SJSA1 (cell line): ENCODE measurements at regions not wholly inside any gene's neighbourhood (a gene's known extent, or its start where the extent isn't known, plus 50 kb on each side); places are given as distances from the start of the nearest gene placed in this dataset.

Source experiments
- DNase-seq, 2 experiments: peaks; one replicate each; pipeline ENCODE4 v3.0.0-alpha.2; 2015 to 2020; ENCODE audit warnings: low spot score in 2 of 2, low read depth in 1 of 2
- H3K27ac ChIP-seq: fragments of 250-450 bp; sonication (Bioruptor Pico); 2 replicates; pipeline ENCODE4 v1.5.1; 2020; ENCODE audit warnings: mild to moderate bottlenecking, moderate library complexity
- H3K27me3 ChIP-seq: fragments of 250-450 bp; sonication (Bioruptor Pico); replicated peaks from 2 replicates; pipeline ENCODE4 v1.5.1; 2020; ENCODE audit warnings: mild to moderate bottlenecking, moderate library complexity
- H3K36me3 ChIP-seq: fragments of 250-450 bp; sonication (Bioruptor Pico); 2 replicates; pipeline ENCODE4 v1.5.1; 2020; ENCODE audit warnings: mild to moderate bottlenecking
- H3K4me1 ChIP-seq: fragments of 250-450 bp; sonication (Bioruptor Pico); replicated peaks from 2 replicates; pipeline ENCODE4 v1.6.1; 2021; ENCODE audit warnings: mild to moderate bottlenecking
- H3K4me3 ChIP-seq: fragments of 250-450 bp; sonication (Bioruptor Pico); 2 replicates; pipeline ENCODE4 v1.5.1; 2020; ENCODE audit warnings: mild to moderate bottlenecking
- H3K9me3 ChIP-seq: fragments of 250-450 bp; sonication (Bioruptor Pico); replicated peaks from 2 replicates; pipeline ENCODE4 v1.5.1; 2020; ENCODE audit warnings: mild to moderate bottlenecking

DNA sequence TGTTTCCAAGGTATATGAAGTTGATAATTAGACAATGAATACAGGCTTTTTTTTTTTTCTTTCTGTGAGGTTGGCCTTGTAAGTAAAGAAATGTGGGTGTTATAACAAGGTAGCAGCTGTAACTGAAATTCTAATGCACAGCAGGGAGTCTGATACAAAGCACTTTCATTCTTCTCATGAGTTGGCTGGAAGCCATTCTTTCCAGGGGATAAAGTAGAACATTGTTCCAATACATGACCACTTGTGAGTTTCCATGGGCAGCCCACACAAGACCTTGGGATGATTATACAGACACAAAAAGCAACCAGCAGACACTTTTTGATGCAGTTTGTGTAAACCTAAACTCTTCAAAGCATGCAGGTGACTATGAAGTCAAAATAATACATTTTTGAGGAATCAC lies 1785.9 kb upstream of the WWC1 start:
- Histone ChIP-seq H3K4me1 (no peaks in the 10 kb centered on the region), H3K9me3 (0 out of 2 replicates have a peak, but pooled peaks cover 1% of the 10 kb centered on the region), H3K36me3 (no peaks in the 10 kb centered on the region), H3K27me3 (no peaks in the 10 kb centered on the region), H3K4me3 (no peak overlapping the region), H3K27ac (no peak overlapping the region)
- no peak for DNase-seq

DNA sequence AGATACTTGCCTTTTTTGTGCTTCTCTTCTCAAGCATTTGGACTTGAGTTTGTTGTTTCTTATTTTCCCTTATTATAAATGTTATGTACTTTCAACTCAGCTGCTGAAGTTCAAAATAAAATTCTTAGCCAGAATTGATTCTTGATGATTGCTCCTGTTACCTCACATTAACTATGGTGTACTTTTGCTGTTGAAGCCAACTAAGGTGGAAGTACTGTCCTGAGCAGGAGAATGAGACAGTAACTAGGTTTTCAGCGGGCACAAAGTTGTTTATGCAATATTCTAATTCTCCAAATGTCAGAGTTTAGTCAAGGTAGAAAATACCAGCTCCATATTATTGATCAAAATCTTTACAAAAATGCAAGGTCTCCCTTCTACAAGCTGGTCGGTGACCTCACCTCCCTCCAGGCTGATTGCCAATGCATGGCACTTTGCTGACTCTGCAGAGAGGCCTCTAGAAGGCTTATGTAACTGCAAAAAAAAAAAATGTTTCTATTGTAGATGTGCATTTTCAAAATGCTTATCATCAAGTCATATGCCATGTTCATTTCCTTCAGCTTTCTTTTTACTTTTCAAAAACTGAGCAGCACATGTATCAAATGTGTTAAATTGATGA lies 1783.5 kb upstream of the WWC1 start:
- Histone ChIP-seq H3K36me3 (no peaks in the 10 kb centered on the region), H3K9me3 (0 out of 2 replicates have a peak, but pooled peaks cover 3% of the 10 kb centered on the region), H3K27me3 (no peaks in the 10 kb centered on the region), H3K4me1 (no peaks in the 10 kb centered on the region), H3K4me3 (no peak overlapping the region), H3K27ac (no peak overlapping the region)
- no peak for DNase-seq

DNA sequence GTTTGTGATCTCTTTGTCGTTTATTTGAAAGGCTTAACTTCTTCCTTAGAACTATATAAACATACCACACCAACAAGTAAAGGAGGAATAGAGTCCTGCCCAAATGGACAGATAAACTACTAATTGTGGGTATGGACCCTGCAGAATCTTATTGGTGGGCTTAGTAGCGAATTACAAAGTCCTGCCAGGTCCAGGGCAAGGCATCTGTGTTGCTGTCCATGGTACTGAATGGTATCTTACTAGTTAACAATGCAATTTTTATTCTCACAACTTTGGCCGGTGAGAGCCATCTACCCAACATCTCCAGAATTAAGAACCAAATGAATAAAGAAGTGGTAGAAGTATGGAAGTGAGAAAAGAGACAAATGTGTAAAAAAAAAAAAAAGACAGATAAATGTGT lies 1782.4 kb upstream of the WWC1 start:
- no peaks in the 10 kb centered on the region for H3K36me3 ChIP-seq
- DNase-seq: no peak
- 0 out of 2 replicates have a peak, but pooled peaks cover 3% of the 10 kb centered on the region for H3K9me3 ChIP-seq
- no peak overlapping the region for H3K4me3 ChIP-seq
- no peaks in the 10 kb centered on the region for H3K27me3 ChIP-seq
- H3K27ac ChIP-seq: no peak overlapping the region
- H3K4me1 ChIP-seq: no peaks in the 10 kb centered on the region

DNA sequence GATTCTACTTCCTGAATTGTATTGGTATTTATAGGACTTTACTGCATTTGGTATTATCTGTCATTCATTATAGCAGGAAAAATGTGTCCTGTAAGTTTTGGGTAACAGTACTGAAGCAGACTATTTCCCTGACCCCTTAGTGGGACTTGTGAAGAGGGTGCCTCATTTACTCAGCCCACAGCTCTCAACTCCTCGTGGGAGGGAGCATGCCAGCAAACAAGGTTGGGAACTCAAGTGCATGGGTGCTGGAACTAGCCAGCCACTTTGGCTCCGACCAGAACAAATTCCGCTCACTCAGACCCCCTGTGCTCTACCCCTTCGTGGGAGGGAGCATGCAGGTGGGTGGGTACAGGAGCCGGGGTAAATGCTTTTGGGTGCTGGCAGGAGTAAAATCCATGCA lies 1773.5 kb upstream of the WWC1 start:
- no peak for DNase-seq
- H3K4me3 ChIP-seq: no peak overlapping the region

DNA sequence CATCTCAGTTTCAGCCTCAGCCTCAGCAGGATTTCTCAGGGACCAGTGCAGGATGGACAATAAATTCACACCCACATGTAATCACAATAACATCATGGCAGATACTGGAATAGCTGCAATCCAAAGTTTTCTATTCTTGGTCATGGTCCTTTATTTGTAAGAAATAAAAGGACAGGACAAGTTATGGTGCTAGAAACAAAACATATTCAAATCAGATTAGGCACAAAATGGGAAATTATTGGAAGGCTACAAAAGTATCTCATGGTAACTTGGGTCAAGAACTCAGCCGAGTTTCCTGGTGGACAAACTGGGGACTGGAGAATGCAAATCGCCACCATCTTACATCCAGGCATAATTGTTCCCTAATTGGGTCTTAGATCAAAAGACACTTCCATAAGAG lies 1768.2 kb upstream of the WWC1 start:
- Histone ChIP-seq H3K27ac (no peak overlapping the region), H3K9me3 (no peaks in the 10 kb centered on the region; the same call in 1 of the 2 replicates), H3K27me3 (no peaks in the 10 kb centered on the region), H3K36me3 (no peaks in the 10 kb centered on the region), H3K4me3 (no peak overlapping the region), H3K4me1 (no peaks in the 10 kb centered on the region)
- no peak for DNase-seq

More for the DNA sequence above, 1773.5 kb upstream of the WWC1 start:
- Histone ChIP-seq H3K27ac (no peak overlapping the region), H3K36me3 (no peaks in the 10 kb centered on the region), H3K4me1 (no peaks in the 10 kb centered on the region), H3K9me3 (no peaks in the 10 kb centered on the region; the same call in 1 of the 2 replicates), H3K27me3 (no peaks in the 10 kb centered on the region)

DNA sequence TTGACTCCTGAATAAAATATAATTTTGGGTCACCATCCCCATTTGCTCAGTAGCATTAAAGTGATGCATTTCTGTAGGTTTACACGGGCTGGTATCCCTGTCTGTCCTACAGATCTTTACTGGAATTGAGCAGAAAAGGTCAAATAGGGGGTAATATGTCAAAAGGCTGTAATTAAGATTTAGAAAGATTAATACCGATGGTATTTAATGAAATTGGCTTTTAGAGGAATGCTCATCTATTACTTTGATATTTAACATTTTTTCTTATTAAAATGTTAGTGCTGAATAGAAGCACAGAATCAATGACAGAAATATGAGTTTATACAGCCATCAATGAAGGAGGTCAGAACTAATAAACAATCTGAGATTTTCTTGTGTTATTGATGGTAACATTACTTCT lies 1762.2 kb upstream of the WWC1 start:
- Histone ChIP-seq H3K4me1 (no peaks in the 10 kb centered on the region), H3K9me3 (no peaks in the 10 kb centered on the region; the same call in 1 of the 2 replicates), H3K4me3 (no peak overlapping the region), H3K27ac (no peak overlapping the region), H3K36me3 (no peaks in the 10 kb centered on the region), H3K27me3 (no peaks in the 10 kb centered on the region)
- DNase-seq: no peak

DNA sequence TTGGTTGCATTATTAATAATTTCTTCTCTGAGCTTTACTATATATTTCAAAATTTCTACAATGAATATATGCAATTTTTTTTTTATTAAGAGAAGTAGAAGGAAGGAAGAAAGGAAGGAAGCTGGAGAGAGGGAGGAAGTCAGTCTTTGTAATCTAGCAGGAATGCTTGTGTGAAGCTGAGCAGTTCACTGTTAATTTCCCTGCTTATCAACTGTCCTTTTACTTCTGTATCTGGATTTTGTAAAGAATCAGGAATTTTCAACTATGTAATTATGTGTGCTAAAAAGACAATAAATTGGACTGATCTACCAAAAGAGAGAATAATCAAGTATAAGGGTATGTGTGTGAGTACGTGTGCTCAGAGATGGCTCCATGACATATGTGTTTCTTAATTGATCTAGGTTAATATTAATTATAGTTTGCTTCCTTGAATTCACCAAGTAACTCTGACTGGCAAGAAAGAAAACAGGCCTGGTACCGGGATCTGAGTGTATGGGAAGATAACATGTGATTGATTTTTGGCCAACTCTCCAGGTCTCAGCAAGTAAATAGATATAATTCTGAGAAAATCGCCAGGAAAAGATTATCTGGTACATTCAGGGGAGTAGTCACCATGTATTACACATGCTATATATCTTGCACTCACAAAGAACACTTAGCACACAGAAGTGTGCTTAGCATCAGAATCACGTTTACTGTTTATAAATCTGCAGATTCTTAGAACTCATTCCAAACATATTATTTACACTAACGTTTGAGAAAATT lies 1758.8 kb upstream of the WWC1 start:
- H3K4me3 ChIP-seq: no peak overlapping the region
- H3K27me3 ChIP-seq: no peaks in the 10 kb centered on the region
- H3K36me3 ChIP-seq: no peaks in the 10 kb centered on the region
- H3K4me1 ChIP-seq: no peaks in the 10 kb centered on the region
- DNase-seq: no peak
- H3K27ac ChIP-seq: no peak overlapping the region
- H3K9me3 ChIP-seq: no peaks in the 10 kb centered on the region

DNA sequence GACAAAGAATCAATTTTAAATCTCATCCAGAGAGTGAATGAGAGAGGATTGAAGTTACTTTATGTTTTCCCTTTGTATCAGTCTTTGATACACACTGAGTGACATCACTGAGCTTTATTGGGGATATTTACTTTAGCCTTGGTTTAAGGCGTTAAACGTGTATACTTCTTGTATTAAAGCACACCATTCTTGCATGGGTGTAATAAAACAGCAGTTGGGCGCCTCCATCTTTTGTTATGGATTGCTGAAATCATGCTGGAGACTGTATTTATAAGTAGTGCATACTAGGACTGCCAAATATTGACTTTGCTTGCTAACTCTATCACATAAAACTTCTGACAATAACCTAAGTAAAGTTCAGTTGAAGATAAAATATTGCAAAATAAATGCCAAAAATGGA lies 1755.8 kb upstream of the WWC1 start:
- Histone ChIP-seq H3K27me3 (no peaks in the 10 kb centered on the region), H3K27ac (no peak overlapping the region), H3K9me3 (no peaks in the 10 kb centered on the region), H3K36me3 (no peaks in the 10 kb centered on the region), H3K4me1 (no peaks in the 10 kb centered on the region), H3K4me3 (no peak overlapping the region)
- no peak for DNase-seq

DNA sequence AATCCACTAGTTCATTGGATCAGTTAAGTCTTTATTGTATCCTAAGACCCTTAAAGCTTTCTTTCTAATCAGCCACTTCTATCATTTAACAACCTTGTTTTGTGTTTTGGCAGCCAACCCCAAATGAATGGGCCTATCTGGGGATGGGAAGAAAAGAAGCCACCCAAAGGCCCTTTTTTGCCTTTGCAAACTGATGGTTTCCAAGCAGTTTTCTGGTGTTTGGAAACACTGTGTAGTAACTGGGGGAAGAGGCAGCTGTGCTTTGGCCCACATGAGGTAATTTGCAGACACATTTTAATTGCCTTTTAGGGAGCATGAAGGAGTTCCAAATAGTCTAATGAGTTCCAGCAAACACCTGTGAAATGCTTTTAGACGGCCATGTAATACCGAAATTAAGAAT lies 1751.3 kb upstream of the WWC1 start:
- DNase-seq: no peak
- H3K9me3 ChIP-seq: no peaks in the 10 kb centered on the region
- H3K4me3 ChIP-seq: no peak overlapping the region
- H3K27me3 ChIP-seq: no peaks in the 10 kb centered on the region
- no peaks in the 10 kb centered on the region for H3K36me3 ChIP-seq
- H3K27ac ChIP-seq: no peak overlapping the region
- no peaks in the 10 kb centered on the region for H3K4me1 ChIP-seq

DNA sequence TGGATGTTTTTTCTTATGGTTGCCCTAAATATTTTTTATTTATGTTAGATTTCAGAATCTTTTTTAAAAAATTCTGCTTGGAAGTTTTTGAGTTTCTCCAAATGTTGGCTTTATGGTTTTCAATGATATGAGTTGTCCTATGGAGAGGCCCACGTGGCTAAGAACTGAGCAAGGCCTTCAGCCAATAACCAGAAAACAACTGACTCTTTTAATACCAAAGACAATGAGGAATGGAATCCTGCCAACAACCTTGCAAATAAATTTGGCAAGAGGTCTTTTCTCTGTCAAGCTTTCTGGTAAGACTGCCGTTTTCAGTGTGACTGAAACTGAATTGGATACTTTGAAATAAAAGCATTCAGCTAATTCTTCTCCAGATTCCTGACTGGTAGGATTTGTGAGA lies 1740.1 kb upstream of the WWC1 start:
- Histone ChIP-seq H3K4me3 (no peak overlapping the region), H3K27me3 (no peaks in the 10 kb centered on the region), H3K4me1 (no peaks in the 10 kb centered on the region), H3K27ac (no peak overlapping the region), H3K36me3 (no peaks in the 10 kb centered on the region), H3K9me3 (0 out of 2 replicates have a peak, but pooled peaks cover 5% of the 10 kb centered on the region)
- DNase-seq: no peak

DNA sequence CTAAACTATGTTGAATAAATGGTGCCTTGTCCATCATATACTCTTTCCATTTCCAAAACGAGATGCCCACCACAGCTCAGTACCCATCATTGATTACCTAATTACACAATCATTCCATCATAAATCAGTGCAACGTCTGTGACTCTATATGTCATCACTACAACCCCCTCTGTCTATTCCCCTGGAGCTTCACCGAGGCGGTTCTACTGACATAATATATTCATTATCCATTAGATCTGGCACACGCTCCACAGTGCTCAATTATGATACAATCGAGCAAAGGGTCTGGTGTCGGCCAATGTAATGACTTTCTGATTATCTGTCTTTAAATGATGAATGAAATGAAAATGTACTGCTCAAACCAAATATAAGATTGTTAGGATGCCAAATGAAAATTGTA lies 1737.7 kb upstream of the WWC1 start:
- no peak for DNase-seq
- no peak overlapping the region for H3K27ac ChIP-seq
- 0 out of 2 replicates have a peak, but pooled peaks cover 5% of the 10 kb centered on the region for H3K9me3 ChIP-seq
- no peaks in the 10 kb centered on the region for H3K4me1 ChIP-seq
- H3K4me3 ChIP-seq: no peak overlapping the region
- no peaks in the 10 kb centered on the region for H3K27me3 ChIP-seq
- no peaks in the 10 kb centered on the region for H3K36me3 ChIP-seq

DNA sequence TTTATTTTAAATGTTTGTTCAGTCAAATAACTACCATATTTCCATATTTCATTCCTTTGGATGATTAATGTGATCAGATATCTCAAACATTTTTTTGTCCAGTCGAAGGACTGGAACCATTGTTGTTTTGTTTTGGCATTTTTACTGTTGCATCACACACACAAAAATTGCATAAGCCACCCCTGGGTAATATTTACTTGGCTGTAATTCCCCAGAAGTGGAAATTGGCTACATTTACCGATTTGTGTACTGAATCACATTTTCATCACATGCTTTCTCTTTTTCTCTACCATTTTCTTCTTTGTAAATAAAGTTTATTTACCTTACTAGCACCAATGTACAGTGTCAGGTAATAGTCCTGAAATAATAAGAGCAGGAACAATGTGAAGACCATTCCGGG lies 1729.7 kb upstream of the WWC1 start:
- no peak overlapping the region for H3K27ac ChIP-seq
- no peaks in the 10 kb centered on the region; the same call in 1 of the 2 replicates for H3K9me3 ChIP-seq
- H3K4me1 ChIP-seq: no peaks in the 10 kb centered on the region
- DNase-seq: no peak
- H3K36me3 ChIP-seq: no peaks in the 10 kb centered on the region
- no peak overlapping the region for H3K4me3 ChIP-seq
- H3K27me3 ChIP-seq: no peaks in the 10 kb centered on the region

DNA sequence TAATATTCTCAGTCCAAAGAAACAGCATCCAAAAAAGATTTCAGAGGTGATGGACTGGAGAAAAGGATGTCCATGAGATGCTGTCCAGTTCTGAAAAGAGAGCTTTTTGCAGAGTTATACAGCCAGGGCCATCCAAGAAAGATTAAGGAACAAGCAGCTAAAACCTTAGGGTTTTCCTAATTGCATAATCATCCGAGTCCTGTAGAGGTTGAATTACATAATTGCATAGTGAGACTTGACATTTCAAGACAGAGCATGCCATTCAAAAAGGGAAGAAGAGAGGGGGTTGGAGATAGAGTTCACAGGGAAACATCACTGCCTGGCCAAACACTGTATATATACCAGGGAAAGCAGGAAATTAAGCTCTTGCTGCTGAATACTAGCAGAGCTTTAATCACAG lies 1729.2 kb upstream of the WWC1 start:
- Histone ChIP-seq H3K9me3 (no peaks in the 10 kb centered on the region; the same call in 1 of the 2 replicates), H3K4me1 (no peaks in the 10 kb centered on the region), H3K27ac (no peak overlapping the region), H3K36me3 (no peaks in the 10 kb centered on the region), H3K4me3 (no peak overlapping the region), H3K27me3 (no peaks in the 10 kb centered on the region)
- DNase-seq: no peak

DNA sequence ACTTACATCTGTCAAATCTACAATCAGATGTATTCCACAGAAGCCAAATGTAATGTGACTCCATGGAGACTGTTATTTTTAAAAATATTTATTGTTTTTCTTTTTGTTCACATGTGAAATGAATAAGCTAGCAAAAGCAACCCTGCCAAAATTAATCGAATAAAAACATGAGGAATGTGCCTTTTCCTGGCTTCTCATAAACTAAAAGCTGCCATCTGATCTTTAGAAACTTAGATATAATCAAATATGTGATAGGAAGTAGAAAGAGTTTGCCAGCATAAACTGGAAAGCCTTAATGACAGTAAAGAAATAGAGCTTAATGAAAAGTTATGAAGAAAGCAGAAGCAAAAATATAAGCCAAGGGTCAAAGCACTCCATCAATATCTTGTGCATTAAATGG lies 1724.7 kb upstream of the WWC1 start:
- no peak for DNase-seq
- H3K36me3 ChIP-seq: no peaks in the 10 kb centered on the region
- 0 out of 2 replicates have a peak, but pooled peaks cover 2% of the 10 kb centered on the region for H3K9me3 ChIP-seq
- H3K4me1 ChIP-seq: no peaks in the 10 kb centered on the region
- H3K27me3 ChIP-seq: no peaks in the 10 kb centered on the region
- no peak overlapping the region for H3K4me3 ChIP-seq
- H3K27ac ChIP-seq: no peak overlapping the region
